ENCODE measurements at regions not wholly inside any gene's neighbourhood (a gene's known extent, or its start where the extent isn't known, plus 50 kb on each side); places are given as distances from the start of the nearest gene placed in this dataset.

- Histone ChIP-seq H3F3A (replicated peaks; ENCODE audit: low read depth) (no peaks in the 10 kb centered on the region), H2AFZ (no peak overlapping the region), H3K36me3 (ENCODE audit: insufficient read depth) (no peaks in the 10 kb centered on the region), H3K4me3 (no peak overlapping the region), H3K79me2 (replicated peaks; ENCODE audit: insufficient read depth) (no peaks in the 10 kb centered on the region), H3K4me1 (ENCODE audit: insufficient read depth) (no peaks in the 10 kb centered on the region), H3K27me3 (ENCODE audit: insufficient read depth) (no peaks in the 10 kb centered on the region), H4K20me1 (replicated peaks; ENCODE audit: insufficient read depth) (no peaks in the 10 kb centered on the region), H3K9me2 (ENCODE audit: insufficient read depth) (peaks cover 7% of the 10 kb centered on the region; the same call in 1 of the 2 replicates), H3K27ac (ENCODE audit: low read depth) (no peak overlapping the region), H3K4me2 (no peak overlapping the region)
- Mint-ChIP-seq H3K4me1 (no peaks in the 10 kb centered on the region), H3K9me3 (no peaks in the 10 kb centered on the region), H3K27ac (no peak overlapping the region), H3K4me3 (no peak overlapping the region), H3K27me3 (ENCODE audit: insufficient read depth, low read depth, poor library complexity) (no peaks in the 10 kb centered on the region), H3K36me3 (ENCODE audit: low read depth) (no peaks in the 10 kb centered on the region)
- TF ChIP-seq POLR2AphosphoS5 (IDR thresholded peaks at IDR 0.05; ENCODE audit: low read depth) (no peak), JUNB (IDR thresholded peaks at IDR 0.05; ENCODE audit: unreplicated experiment) (no peak), CREB1 (CRISPR knock-in tag; IDR thresholded peaks at IDR 0.05; ENCODE audit: low read depth) (no peak), EZH2phosphoT487 (IDR thresholded peaks at IDR 0.05; ENCODE audit: unreplicated experiment) (no peak), ZNF331 (CRISPR knock-in tag; IDR thresholded peaks at IDR 0.05; ENCODE audit: low read depth) (no peak), ETS1 (IDR thresholded peaks at IDR 0.05) (no peak), EZH2 (IDR thresholded peaks at IDR 0.05; ENCODE audit: low read depth, unreplicated experiment) (no peak), NANOG (IDR thresholded peaks at IDR 0.05; ENCODE audit: borderline replicate concordance) (no peak), REST (IDR thresholded peaks at IDR 0.05; ENCODE audit: unreplicated experiment) (no peak), ZNF114 (CRISPR knock-in tag; IDR thresholded peaks at IDR 0.05) (no peak), CTCF (conservative IDR thresholded peaks at IDR 0.05; ENCODE audit: low read depth in 2 of 2) (no peak), ZNF462 (CRISPR knock-in tag; IDR thresholded peaks at IDR 0.05) (no peak), STAT1 (IDR thresholded peaks at IDR 0.05; ENCODE audit: unreplicated experiment) (no peak)
- DNase-seq (ENCODE audit: low spot score) (no peak), ATAC-seq (no peak)
Observed at GRCh38 chr20:39563349-39563748, 601.2 kb downstream of the DHX35 start.
